ENCODE measurements at regions not wholly inside any gene's neighbourhood (a gene's known extent, or its start where the extent isn't known, plus 50 kb on each side); places are given as distances from the start of the nearest gene placed in this dataset.
"Not testable (repeated sequence)": the region's sequence is repeated elsewhere in the genome, so short reads cannot be mapped to it uniquely, and the experiment has no call there.

DNA sequence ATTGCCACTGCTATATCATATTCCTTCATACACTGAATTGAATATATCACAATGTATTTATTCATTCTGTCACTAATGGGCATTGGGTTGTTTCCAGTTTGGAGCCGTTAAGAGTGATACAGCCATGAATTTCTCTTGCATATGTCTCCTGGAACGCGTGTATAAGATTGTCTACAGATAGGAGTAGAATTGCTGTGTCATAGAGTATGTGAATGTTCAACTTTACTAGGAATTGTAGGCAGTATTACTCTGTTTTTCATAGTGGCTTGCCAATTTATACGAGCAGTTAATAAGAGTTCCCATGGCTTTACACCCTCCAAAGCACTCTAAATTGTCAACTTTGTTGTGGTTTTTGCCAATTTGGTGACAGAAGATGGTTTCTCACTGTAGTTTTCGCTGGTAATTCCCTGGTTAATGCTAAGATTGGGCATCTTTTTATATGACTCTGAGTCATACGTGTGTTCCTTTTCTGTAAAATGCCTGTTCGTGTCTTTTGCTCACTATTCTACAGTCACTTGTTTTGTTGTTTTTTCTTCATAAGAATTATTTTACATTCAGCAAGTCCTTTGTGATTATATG, 136.1 kb upstream of the LIPC start:
- DNase-seq (ENCODE audit: low spot score), result no peak

DNA sequence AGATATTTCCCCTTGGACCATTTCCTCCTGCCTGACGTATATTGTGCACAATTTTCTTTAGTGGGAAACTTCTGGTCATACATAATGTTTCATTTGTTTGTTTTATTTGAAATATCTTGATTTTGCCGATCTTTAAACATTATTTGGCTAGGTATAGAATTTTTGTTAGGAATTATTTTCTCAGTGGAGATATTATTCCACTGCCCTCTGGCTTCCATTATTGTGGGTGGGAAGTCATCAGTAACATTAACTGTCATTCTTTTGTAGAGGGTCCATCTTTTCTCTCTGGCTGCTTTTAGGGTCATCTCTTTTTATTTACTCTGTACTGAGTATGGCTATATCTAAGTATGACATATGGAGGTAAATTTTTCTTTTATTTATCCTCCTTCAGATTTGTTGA, 135.5 kb upstream of the LIPC start:
- no peak for DNase-seq (ENCODE audit: low spot score)

DNA sequence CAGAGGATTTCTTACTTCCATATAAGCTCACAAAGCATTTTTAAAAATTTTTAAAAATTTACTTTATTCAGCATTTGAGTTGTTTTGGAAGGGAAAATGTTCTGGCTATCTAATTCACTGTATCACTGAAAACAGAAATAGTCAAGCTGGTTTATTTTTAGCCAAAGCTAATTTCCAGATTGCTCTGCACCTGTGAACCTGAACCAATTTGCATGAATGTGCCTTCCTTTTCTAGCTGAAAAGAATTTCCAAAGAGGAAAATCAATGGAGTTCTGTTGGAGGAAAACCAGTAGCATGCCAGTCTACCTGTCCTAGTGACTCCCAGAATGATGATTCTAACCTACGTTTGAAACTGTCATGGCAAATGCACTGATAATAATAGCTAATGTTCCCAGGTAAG, 134.2 kb upstream of the LIPC start:
- DNase-seq (ENCODE audit: low spot score), result no peak

DNA sequence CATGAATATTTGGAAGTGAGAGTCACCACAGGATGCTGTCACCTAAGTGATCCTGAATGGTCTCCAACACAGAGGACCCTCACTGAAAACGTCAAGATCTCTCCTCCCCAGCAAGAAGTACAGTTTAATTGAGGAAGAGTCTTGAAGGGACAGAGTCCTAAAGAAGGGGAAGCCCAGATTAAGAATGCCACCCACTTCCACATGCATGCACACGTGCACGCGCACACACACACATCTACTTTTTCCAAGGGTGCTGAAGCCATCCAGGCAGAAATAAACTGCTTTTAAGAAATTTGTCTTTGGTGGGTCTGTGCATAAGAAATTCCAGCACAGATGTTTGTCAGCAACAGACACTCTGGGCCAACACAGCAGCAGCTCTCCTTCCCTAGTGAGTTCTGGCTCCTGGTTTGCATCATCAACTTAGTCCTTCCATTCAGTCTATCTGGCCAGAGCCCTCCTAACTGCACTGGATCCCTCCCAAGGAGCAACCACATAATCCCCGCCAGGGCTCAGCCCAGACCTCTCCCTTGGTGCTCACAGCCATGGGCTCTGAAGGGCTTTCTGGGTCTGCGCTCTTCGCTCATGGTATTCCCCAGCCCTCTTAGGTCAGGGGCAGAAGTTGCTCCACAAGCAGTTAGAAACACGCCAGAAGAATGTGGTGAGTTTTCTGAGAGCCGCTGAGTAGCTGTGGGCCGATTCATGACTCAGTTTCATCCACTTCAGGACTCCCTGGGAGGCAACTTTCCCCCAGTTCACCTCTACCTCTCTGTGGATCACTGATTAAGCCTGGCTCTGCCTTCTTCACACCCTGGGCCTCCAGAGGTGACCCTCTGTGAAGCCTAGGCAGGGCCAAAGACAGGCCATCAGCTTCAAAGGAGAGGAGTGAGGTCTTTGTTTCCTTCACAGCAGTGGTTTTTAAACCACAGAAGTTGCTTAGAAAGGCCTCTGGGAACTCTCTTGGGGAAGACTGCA, 132.6 kb upstream of the LIPC start:
- DNase-seq (ENCODE audit: low spot score), result no peak

DNA sequence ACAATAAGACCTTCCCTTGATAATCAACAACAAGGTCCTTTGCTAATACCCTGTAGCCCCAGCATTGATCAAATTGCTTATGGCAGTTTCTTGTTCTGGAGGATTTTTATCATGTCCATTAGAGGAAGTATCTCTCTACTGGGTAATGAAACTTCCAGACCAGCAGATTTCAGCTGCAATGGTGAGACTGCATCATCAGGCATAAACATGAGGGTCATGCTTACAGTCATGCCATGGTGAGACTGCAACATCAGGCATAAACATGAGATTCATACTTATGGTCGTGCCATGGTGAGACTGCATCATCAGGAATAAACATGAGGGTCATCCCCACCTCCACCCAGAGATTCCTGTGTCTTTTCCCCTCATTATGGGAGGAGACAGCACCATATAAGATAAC, 129.0 kb upstream of the LIPC start:
- DNase-seq (ENCODE audit: low spot score), result no peak

DNA sequence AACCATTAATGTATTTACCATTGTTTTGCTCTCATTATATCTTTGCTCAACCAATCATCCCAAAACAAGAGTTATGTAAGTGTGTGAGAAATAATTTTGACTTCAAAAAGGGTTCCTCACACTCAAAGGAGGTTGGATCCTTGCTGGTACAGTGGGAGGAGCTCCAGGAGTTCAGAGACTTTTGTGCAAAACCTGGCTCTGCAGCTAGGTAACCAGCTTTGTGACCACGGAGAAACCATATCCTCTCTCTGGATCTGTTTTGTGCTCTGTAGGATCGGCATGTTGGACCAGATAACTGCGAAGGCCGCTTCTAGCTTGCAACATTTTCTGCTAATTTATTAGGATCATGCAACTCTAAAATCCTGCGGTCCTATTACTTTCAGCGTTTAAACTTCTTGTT, 128.6 kb upstream of the LIPC start:
- DNase-seq (ENCODE audit: low spot score), result no peak

DNA sequence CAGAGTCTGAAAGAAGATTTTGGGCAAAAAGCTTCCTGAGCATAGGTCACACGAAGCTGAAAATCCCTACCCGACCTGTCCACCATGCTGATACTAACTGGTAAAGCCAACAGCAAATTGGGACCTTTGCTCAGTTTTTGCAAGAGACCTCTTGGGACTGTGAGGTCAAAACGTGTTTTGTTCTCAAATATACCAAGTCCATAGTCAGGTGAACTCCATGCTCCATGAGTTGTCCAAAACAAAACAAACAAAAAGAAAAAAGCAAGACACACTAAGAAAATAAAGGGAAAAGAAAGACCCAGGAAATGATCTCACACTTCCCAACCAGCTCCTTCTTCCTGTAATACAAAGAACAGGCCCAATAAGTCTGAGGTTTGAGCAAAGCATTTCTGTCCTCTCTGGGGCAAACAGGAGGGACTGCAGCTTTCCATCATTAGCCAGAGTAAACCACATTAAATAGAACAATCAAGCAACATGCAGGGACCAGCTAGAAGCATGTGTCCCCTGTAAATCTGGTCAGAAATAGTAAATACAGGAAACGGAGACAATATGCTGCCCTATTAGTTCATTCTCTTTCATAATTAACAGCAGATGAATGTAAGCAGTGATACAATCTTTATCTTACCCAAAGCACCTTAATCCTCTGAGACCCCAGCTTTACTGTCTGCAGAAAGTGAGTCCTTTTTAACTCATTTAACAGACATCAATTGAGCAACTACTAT, 125.0 kb upstream of the LIPC start:
- DNase-seq (ENCODE audit: low spot score), result no peak

DNA sequence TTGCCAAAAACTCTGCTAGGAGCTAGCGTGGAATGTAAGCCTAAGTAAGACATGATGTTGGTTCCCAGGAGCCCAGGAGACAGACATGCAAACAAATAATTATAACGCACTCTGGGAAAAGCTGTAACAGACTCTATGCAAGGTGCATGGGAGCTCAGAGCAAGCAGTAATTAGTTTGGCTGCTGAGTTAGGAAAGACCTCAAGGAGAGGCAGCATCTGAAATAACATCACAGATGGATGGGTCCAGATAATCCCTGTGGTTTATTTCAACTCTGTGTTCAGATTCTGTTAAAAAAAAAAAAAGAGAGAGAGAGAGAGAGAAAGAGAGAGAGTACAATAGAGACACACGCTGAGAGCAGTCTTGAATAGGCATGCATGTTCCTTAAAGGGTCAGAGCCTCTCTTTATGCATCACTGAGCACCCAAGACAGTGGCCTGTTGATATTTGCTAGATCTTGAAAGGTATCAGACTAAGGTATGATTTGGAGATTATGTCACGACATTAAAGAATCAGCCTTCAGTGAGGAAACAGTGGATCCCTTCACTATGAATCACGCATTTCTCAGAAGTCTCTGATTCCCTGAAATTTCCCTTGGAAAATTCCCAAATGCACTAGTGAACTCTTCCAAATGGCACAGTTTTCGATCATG, 124.4 kb upstream of the LIPC start:
- DNase-seq (ENCODE audit: low spot score), result no peak

DNA sequence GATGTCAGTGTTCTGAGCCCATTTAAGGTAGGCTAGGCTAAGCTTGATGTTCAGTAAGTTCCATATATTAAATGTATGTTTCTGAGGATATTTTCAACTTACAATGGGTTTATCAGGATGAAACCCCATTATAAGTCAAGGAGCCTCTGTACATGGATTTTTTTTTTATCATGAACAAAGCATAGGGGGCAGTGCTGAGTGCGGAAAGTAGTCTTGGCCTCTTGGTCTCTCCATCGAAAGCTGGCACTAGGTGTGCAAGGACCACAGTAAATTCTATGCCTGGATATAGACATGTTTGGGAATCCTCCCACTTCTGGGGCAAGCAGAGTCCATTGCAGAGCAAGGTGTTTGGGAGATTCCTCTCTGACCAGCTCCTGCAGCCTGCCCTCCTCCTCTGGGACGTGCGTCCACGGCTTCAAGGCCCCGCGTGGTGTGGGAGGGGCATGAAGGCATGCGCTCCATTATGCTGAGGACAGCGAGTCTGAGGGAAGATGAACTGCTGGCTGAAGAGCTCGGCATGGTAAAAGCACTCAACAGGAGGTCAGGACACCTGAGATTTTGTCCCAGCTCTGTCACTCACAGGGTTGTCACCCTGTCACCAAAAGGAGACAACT, 122.9 kb upstream of the LIPC start:
- no peak for DNase-seq (ENCODE audit: low spot score)

DNA sequence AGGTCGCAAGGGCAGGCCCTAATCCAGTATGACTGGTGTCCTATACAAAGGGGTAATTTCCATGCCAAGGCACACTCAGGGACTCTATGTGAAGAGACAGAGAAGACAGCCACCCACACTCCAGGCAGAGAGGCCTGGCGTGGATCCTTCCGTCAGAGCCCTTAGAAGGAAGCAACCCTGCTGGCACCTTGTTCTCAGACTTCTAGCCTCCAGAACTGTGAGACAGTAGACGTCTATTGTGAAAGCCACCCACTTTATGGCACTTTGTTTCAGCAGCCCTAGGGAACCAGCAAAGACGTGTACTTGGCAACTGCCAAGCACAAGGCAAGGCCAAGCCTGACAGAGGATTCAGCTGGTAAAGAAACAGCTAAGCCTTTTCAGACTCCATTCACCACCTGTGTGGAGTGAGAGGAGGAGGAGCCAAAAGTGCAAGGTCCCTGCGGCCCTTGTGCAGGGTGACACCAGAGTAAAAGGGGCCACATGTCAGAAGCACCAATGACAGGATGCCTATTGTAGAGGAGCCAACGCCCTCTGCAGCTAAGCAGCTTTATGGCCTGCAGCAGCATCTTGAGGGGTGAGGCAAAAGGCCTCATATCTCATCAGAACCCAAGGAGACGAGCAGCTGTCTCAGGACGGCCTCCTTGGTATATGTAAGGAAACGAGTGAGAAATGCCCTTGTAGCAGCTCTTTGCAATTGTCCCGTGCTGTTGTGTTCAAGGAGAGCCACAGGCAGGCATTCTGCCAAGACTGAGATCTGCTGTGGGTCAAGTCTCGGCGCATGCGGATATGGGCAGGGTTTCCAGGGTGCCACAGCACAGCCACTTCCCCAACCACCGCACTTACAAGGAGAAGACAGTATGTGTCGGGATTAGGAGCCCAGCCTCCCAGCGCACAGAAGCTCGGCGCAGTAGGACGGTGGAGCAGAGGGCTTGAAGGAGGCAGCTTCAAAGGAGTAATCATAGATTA, 121.5 kb upstream of the LIPC start:
- DNase-seq (ENCODE audit: low spot score), result no peak

DNA sequence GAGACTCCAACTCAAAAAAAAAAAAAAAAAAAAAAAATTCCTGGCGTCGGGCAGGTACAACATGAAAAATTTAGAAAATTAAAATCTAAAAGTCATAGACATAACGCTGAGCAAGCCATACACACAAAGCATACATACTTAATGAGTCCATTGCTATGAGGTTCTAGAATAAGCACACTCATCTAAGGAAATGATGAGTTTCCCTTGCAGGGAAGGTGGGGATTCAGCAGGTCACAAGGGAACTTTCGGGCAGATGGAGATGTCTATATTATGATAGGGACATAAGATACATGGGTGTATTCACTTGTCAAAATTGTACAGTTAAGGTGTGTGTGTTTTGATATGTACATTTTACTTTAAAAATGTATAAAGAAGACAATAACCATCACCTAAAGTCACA, 120.2 kb upstream of the LIPC start:
- DNase-seq (ENCODE audit: low spot score), result no peak

DNA sequence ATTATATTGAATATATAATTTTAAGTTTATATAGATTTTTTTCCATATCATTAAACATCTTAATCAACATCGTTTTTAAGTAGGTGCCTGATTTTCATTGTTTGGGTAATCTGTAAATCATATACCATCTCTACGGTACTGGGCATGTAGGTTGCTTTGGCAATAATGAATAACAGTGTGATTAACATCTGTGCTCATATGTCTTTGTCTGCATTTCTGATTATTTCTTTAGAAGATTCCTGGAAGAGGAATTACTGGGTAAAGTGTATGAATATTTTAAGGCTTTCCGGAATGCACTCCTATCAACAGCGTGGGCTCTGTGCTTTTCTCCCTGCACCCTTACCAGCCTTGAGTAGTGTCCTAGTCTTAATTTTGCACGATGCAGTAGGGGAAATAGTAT, 119.8 kb upstream of the LIPC start:
- no peak for DNase-seq (ENCODE audit: low spot score)

DNA sequence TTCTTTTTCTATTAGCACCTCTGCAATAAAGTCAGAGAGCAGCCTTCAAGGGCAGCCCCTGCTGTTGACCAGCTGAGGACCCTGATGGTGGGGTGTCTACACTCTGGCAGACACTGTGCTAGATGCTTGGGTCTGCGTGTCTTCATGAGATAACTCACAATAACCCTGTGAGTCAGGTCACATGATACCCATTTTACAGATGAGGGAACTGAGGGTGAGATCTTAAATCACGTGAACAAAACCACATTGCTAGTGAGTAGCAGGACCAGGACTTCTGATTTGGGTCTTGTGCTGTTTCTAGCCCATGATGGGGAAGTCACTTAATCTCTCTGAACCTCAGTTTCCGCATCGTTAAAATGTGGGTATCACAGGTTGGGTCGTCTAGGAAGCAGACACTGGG, 118.5 kb upstream of the LIPC start:
- DNase-seq (ENCODE audit: low spot score), result no peak

DNA sequence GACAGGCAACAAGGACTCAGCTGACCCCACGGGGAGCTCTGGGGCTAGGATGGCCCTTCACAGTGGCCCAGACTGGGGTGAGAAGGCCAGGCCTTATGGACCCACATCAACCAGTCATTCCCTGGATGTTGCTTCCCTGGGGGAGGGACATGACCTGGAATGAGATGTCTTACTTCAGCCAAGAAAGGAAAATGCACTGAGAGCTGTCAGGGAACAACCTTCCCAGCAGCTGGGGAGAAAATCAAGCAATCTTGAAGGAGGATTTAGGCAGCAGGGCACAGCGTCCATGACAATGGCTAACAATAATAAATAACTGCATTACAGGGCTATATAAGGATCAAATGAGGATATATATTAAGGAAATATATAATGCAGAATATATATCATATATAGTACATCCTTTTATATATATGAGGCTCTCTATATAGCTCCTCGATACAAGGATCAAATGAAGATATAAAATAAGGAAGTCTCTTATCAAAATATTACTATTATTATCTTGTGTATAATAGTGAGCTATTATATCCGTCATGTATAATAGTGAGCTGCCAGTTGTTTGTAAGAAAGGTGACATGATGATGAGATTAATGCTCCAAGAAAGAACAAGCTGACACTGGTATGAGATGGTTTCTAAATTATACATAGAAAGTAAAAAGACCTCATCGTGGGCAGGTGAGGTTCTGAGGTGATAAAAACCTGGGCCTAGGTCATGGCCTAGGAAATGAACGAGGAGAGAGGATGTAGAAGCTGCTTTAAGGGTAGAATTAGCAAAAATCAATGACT, 117.8 kb upstream of the LIPC start:
- DNase-seq (ENCODE audit: low spot score), result no peak

DNA sequence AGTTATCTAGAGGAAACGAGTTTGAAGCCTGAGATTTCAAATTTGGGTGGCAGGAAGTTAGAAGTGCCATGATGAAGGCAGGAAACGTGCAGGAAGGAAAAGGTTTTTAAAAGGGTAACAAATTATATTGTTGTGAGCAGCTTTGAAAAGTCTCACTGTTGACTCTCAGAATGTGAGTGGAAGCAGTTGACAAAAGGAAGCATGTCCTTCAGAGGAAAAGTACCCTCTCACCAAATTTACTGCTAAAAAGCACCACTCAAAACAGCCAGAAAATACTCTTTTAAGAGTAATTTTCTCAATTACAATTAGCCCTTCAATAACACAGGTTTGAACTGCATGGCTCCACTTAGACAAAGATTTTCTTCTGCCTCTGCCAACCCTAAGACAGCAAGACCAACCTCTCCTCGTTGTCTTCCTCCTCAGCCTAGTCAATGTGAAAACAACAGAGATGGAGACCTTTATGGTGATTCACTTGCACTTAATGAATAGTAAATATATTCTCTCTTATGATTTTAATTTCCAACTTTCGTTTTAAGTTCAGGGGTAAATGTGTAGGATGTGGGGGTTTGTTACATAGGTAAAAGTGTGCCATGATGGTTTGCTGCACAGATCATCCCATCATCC, 117.1 kb upstream of the LIPC start:
- no peak for DNase-seq (ENCODE audit: low spot score)

DNA sequence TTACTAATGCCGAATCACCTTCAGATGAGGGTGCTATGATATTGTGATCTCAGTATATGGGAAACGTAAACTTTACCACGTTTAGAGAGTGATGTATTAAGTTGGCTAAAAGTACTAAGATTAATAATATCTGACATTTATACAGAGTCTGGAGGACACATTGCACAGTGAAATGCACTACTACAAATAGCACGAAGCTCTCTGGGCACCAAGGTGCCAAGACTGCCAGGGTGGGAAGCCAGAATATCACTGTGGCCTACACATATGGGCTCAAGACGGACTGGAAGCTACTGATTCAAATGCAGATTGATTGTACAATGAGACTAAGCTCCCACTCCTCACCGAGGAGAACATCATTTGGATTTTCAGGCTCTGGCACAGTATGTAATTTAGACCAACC, 113.3 kb upstream of the LIPC start:
- no peak for DNase-seq (ENCODE audit: low spot score)

DNA sequence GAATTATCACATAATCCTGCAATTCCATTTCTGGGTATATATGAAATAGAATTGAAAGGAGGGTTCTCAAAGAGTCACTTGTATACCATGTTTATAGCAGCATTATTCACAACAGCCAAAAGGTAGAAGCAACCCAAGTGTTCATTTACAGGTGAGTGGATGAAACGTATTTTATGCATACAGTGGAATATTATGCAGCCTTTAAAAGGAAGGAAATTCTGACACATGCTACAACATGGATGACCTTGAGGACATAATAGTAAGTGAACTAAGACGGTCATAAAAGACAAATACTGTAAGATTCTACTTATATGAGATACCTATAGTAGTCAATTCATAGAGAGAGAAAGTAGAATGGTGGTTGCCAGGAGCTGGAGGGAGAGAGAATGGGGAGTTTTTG, 110.8 kb upstream of the LIPC start:
- no peak for DNase-seq (ENCODE audit: low spot score)

DNA sequence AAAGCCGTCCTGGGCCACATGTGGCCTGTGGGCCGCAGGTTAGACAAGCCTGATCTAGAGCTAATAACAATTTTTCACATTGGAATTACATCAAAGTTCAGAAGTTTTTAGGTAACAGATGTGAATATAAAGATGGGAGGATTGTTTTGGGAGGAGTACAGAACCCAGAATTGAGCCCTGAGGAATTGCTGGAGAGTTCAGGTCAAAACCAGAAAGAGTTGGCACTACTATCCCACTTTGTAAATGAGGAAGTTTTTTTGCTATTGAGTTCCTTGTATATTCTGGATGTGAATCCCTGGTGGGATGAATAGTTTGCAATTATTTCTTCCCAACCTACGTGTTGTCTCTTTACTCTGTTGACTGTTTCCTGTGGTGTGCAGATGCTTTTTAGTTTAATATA, 109.5 kb upstream of the LIPC start:
- no peak for DNase-seq (ENCODE audit: low spot score)

DNA sequence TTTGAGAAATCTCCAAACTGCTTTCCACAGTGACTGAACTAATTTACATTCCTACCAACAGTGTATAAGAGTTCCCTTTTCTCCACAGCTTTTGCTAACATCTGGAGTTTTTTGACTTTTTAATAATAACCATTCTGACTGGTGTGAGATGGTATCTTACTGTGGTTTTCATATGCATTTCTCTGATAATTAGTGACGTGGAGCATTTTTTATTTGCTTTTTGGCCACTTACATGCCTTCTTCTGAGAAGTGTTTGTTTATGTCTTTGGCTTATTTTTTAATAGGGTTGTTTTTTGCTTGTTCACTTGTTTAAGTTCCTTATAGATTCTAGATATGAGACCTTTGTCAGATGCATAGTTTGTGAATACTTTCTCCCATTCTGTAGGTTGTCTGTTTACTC, 108.5 kb upstream of the LIPC start:
- not testable (repeated sequence) for DNase-seq (ENCODE audit: low spot score)

All from mesenteric fat pad (tissue), 1 donor.